ENCODE measurements at regions not wholly inside any gene's neighbourhood (a gene's known extent, or its start where the extent isn't known, plus 50 kb on each side); places are given as distances from the start of the nearest gene placed in this dataset.
A peak's percentile ranks its signal among the peaks of the same experiment; 100 is the strongest.
"Not testable (repeated sequence)": the region's sequence is repeated elsewhere in the genome, so short reads cannot be mapped to it uniquely, and the experiment has no call there.

GRCh38 chr21:31530897-31531705 is 128.4 kb upstream of the SOD1 start:
- DNase-seq: no peak

- DNase-seq: no peak
Measured at GRCh38 chr21:31530364-31530763, 129.1 kb upstream of the SOD1 start.

- DNase-seq: no peak
Measured at GRCh38 chr21:31529406-31529805, 130.1 kb upstream of the SOD1 start.

DNA sequence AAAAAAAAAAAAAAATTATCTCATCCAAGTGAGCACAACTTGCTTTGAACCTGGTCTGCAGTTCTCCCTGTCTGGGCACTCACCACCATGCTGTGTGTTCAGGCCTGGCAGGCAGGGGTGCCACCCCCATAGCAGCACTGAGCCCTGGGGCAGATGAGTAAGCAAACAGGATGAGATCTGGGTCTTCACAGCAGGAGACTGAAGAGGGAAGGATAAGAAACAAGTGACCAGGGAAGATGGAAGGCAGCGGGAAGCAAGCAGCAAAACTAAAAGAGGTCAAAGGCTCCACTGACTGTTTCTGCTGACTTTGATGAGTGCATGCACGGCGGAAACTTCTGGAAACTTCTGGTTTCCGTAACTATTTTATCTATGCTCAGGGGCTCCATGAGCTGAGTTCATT is 133.5 kb upstream of the SOD1 start:
- no peak for DNase-seq

DNA sequence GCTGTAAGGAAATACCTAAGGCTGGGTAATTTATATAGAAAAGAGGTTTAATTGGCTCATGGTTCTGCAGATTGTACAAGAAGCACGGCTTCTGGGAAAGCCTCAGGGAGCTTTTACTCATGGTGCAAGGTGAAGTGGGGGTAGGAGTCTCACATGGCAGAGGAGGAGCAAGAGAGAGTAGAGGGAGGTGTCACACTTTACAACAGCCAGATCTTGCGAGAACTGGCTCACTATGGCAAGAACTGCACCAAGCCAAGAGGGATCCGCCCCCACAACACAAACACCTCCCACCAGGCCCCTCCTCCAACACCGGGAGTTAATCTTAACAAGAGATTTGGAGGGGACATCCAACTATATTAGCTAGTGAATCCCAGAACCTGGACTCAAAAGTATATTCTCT is 135.4 kb upstream of the SOD1 start:
- DNase-seq: no peak

- DNase-seq: no peak
Measured at GRCh38 chr21:31521515-31521914, 138.0 kb upstream of the SOD1 start.

DNA sequence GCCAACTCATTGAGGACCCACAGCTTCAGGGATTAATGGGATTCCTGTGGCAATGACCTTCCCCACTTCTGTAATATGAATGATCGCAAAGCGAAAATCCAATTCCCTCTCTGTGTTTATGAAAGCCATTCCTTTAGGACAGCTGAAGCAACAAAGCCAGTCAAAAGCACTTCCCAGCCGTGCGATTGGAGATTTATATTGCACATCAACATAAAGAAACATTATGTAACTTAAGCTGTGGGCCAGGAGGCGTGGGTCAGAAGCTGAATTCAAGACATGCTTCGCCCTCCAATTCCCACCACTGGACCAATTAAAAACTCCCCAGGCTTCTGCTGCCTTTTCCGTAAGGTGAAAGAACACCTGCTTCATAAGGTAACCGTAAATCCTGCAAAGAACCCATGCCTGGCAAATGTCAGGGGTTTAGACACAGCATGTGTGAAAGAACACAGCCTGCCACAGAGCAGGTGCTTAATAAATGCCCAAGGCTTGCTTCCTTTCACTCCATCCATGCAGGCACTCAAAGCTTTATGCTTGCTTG is 138.9 kb upstream of the SOD1 start:
- DNase-seq: no peak

- no peak for DNase-seq
Measured at GRCh38 chr21:31518580-31518979, 140.9 kb upstream of the SOD1 start.

DNA sequence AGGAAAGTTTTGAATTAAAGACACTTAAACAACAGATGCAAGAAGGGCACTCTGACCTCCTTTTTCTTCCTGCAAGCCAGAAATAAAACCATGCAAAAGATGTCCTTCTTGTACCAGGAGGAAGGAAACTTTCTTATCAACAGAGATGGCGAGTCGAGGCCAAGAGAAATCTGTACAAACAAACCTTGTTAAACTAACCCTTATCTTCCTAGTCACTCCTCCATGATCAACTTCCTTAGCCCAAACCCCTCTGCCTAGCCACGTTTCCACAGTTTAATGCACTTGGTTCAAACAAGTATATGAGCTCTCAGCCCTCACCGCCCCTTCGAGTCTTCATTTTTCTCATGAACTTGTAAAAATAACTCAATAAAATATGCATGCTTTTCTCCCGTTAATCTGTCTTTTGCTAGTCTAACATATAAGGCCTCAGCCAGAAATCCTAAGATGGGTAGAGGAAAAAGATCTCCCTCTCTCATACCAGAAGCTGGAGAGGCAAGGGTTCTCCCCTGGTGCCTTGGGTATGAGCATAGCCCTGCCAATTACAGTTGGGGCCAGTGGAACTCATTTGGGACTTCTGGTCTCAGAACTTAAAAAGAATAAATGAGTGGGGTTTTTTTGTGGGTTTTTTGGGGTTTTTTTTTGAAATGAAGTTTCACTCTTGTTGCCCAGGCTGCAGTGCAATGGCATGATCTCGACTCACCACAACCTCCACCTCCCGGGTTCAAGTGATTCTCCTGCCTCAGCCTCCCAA is 141.7 kb upstream of the SOD1 start:
- no peak for DNase-seq

- no peak for DNase-seq
Measured at GRCh38 chr21:31515253-31515652, 144.2 kb upstream of the SOD1 start.

- DNase-seq: no peak
Measured at GRCh38 chr21:31514598-31514997, 144.9 kb upstream of the SOD1 start.

DNA sequence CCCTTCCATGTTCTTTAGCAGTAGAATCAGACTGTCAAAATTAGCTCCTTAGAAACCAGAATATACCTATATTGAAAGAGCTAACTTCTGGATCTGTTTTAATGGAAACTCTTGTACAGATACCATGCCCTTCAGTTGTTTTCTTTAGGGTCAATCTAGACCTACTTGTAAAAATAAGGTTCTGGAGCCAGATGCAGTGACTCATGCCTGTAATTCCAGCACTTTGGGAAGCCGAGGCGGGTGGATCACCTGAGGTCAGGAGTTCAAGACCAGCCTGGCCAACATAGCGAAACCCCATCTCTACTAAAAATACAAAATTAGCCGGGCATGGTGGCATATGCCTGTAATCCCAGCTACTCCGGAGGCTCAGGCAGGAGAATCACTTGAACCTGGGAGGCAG is 146.0 kb upstream of the SOD1 start:
- not testable (repeated sequence) for DNase-seq

DNA sequence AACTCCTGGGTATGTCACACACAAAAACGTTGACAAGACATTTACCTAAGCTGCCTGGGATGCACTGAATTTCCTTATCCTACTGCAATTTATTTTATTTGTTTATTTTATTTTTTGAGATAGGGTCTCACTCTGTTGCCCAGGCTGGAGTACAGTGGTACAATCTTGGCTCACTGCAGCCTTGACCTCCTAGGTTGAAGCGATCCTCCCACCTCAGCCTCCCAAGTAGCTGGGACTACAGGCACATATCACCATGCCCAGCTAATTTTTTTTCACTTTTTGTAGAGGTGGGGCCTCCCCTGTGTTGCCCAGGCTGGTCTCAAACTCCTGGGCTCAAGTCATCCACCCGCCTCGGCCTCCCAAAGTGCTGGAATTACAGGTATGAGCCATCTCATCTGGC is 147.5 kb upstream of the SOD1 start:
- not testable (repeated sequence) for DNase-seq

DNA sequence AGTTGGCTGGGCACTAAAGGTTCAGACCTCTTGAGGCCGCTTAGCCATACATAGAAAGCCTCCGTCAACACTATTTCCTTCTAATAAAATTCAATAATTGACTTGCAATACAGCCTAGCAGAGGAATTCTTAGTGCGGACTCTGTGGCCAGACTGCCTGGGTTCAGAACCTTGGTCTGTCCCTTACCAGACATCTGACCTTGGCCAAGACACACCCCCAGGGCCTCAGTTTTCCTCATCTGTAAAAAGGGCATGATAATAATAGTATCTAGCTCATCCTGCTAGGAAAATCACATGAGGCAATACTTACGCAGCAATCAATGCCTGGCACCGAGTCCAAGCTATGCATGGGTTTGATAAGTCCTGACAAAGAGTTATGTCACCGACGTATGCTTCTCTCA is 148.2 kb upstream of the SOD1 start:
- no peak for DNase-seq

- peak; percentile 23 for DNase-seq
Measured at GRCh38 chr21:31509194-31510017, 150.1 kb upstream of the SOD1 start.

GRCh38 chr21:31505975-31506374 is 153.5 kb upstream of the SOD1 start:
- no peak for DNase-seq

DNA sequence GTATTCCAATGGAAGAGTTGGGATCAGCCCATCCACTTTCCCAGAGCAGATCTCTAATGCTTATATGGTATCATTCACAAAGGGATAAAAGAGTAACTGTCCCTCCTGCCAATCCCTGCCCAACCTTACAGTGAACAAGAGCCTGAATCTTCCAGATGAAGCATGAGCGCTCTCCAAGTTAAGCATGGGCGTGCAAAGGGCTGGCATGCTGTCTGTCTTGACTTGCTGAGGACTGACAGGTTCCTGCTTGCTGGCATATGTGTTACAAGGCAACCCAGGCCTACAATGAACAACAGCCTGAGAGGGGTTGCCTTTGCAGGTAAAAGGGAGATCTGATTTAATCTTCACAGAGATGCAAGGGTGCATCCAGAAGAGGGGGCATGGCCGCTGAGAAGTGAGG is 155.6 kb upstream of the SOD1 start:
- no peak for DNase-seq

DNA sequence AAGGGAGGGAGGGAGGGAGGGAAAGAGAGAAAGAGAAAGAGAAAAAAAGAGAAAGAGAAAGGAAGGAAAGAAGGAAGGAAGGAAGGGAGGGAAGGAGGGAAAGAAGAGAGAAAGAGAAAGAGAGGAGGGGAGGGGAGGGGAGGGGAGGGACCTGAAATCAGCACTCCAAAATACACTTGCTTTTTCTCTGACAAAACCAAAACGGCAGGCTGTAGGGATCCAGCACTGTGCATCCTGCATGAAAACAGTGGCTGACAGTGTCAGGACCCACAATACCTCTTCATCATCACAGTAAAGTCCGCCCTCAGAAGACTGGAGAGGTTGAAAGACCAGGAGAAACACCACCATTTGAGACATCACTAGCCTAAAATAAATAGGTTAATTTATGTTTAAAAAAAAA is 156.0 kb upstream of the SOD1 start:
- no peak for DNase-seq

DNA sequence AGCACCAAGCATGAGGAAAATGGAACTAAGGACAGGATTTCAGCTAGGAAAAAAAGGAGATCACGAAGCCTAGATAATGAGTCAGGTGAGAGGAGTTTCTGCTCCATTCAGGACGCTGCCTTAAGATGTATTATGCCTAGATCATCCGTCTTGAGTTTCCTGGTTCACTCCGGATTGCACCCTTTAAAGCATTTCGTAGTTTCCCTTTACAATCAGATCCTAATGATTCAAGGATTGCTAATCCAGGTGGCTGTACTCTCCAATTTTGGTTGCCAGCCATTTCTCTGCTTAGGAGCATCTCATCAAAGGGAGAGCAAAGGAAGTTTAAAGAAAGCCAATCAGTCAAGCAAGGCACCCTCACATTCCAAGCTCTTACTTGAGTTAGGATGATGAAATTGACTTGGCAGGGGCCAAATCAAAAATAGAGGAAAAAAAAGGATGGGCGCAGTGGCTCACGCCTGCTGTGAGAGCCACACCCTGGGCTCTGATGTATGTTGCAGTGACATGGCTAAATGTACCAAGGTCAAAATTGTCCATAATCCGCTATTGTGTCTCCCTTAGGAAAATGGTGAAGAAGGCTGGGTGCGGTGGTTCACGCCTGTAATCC is 156.9 kb upstream of the SOD1 start:
- no peak for DNase-seq

GRCh38 chr21:31501926-31502325 is 157.6 kb upstream of the SOD1 start:
- DNase-seq: no peak

DNA sequence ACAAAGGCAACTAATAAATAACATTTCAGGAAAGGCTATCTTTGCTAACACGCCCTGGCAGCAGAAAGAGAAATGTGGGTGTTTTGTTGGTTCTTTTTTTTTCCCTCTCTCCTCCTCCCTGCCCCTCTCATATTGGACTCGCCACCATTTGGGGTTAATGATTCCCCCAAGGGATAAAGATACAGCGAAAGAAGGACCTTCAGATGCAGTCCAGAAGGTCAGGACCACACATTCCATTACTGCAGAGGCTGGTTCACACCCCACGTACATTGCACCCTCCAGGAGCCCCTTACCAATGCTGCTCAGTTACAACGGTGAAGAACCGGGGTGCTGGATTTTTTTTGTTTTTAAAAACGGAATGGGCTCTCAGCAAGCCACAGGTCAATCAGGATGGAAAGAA is 156.9 kb upstream of the TIAM1 start:
- DNase-seq: no peak

DNA sequence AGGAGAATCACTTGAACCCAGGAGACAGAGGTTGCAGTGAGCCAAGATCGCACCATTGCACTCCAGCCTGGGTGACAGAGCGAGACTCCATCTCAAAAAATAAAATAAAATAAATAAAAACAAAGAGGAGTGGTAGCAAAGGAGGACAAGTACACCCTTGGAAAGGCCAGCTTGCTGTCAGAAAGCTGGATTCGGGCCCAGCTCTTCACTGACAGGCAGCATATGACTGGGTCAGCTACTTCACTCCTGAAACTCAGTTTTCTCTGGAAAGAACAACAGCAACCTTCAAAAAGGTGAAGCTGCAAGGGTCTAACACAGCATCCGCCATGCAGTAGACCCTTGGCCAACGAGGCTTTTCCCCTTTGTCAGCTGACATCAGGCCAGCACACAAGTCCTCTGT is 156.0 kb upstream of the TIAM1 start:
- no peak for DNase-seq

DNA sequence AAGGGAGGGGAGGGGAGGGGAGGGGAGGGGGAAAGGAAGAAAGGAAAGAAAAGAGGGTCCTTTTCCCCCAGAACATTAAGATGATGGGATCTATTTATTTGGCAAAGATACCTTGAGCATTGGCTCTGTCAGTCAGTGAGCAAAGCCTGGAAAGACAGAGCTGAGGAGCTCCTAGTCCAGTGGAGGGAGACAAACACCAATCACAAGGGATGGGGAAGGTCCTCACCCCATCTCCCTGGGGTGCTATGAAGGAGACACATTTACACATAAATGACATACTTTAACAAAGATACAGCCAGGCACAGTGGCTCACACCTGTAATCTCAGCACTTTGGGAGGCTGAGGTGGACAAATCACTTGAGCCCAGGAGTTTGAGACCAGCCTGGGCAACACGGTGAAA is 154.9 kb upstream of the TIAM1 start:
- no peak for DNase-seq

Measured in suppressor macrophage treated with lipopolysaccharide for 4 hours (primary cell).